HepG2 (cell line): ENCODE measurements at regions not wholly inside any gene's neighbourhood (a gene's known extent, or its start where the extent isn't known, plus 50 kb on each side); places are given as distances from the start of the nearest gene placed in this dataset.

Experiments
- ATAC-seq: fragments of 200-7000 bp; cut with Tn5 transposase; 3 replicates; pipeline ENCODE4 v1.9.1; 2020; ENCODE audit warnings: mild to moderate bottlenecking, moderate library complexity
- BruUV-seq: library from RNA; stranded (reverse); fragments of 400-500 nt; replicated peaks from 2 replicates; lab custom pipeline; 2021; lab: Mats Ljungman, UMichigan
- CTCF ChIA-PET: fragments of 300-600 bp; formaldehyde crosslinking; extraction: SDS; loops from one replicate; lab custom pipeline; 2021; ENCODE audit warnings: low total read pairs, inconsistent platforms, low intra/inter-chr PET ratio; lab: Yijun Ruan, JAX
- POLR2A ChIA-PET: fragments of 350-600 bp; sonication (Branson Sonifier 250); formaldehyde crosslinking; loops from one replicate; lab custom pipeline; 2020; ENCODE audit warnings: antibody characterized with exemption, inconsistent platforms; lab: Yijun Ruan, JAX
- DNase-seq: peaks from one replicate; pipeline ENCODE4 v3.0.0-alpha.2; 2015; ENCODE audit warnings: low spot score
- FAIRE-seq: peaks from 3 replicates; lab custom pipeline; 2011; peaks lifted over from hg19 to GRCh38; lab: Jason Lieb, UNC
- H2AFZ ChIP-seq: one replicate; pipeline ENCODE4 v1.6.1; 2011; ENCODE audit warnings: low read length, inconsistent platforms
- H3K27ac ChIP-seq: fragments of 300-600 bp; 3 replicates; pipeline ENCODE4 v1.8.0; 2011; ENCODE audit warnings: mixed run types, mild to moderate bottlenecking, mixed read lengths, low read length, inconsistent platforms; ENCODE audit not compliant: insufficient read depth; ENCODE audit errors: extremely low read length
- H3K27me3 ChIP-seq, 2 experiments: fragments of 200-600 bp in 1 of 2; 2 replicates in 1 of 2; 3 replicates in 1 of 2; pipeline versions ENCODE4 v1.6.0 to v1.8.0; 2011; ENCODE audit warnings: low read length in 2 of 2, mild to moderate bottlenecking in 2 of 2, moderate library complexity in 2 of 2, inconsistent platforms in 1 of 2; ENCODE audit not compliant: insufficient read depth in 2 of 2, control insufficient read depth in 1 of 2
- H3K36me3 ChIP-seq, 2 experiments: fragments of 200-600 bp in 1 of 2; replicated peaks in 1 of 2; 2 replicates in 1 of 2; 3 replicates in 1 of 2; pipeline versions ENCODE4 v1.5.1 to v1.8.0; 2011; ENCODE audit warnings: low read length in 2 of 2, inconsistent platforms in 1 of 2; ENCODE audit not compliant: insufficient read depth in 2 of 2, control insufficient read depth in 1 of 2
- H3K4me1 ChIP-seq: 2 replicates; pipeline ENCODE4 v1.5.1; 2012; ENCODE audit warnings: low read length, inconsistent platforms; ENCODE audit not compliant: insufficient read depth
- H3K4me2 ChIP-seq: 2 replicates; pipeline ENCODE4 v1.6.0; 2011; ENCODE audit warnings: low read depth, low read length, inconsistent platforms
- H3K4me3 ChIP-seq, 3 experiments: fragments of 200-600 bp in 1 of 3; sonication (generic), shearing (Covaris generic) in 1 of 3; replicated peaks in 1 of 3; 2 replicates each; pipeline ENCODE4 v1.5.1; 2011 to 2016; ENCODE audit warnings: low read length in 3 of 3, inconsistent platforms in 2 of 3, low read depth in 2 of 3, mild to moderate bottlenecking in 2 of 3, control low read depth in 1 of 3, mixed read lengths in 1 of 3; ENCODE audit not compliant: insufficient read depth in 1 of 3
- H3K79me2 ChIP-seq: one replicate; pipeline ENCODE4 v1.6.1; 2011; ENCODE audit warnings: low read length, inconsistent platforms; ENCODE audit not compliant: insufficient read depth
- H3K9ac ChIP-seq: 2 replicates; pipeline ENCODE4 v1.6.0; 2011; ENCODE audit warnings: mild to moderate bottlenecking, low read depth, low read length, inconsistent platforms; ENCODE audit not compliant: insufficient read depth
- H3K9me3 ChIP-seq: 2 replicates; pipeline ENCODE4 v1.5.1; 2012; ENCODE audit warnings: mild to moderate bottlenecking, low read length
- H4K20me1 ChIP-seq: 2 replicates; pipeline ENCODE4 v1.6.0; 2011; ENCODE audit warnings: inconsistent platforms, mild to moderate bottlenecking, low read length, moderate library complexity; ENCODE audit not compliant: insufficient read depth
- BRD4 ChIP-seq: sonication (generic); formaldehyde crosslinking; IDR thresholded peaks from 2 replicates; pipeline ENCODE4 v1.4.0; 2020; ENCODE audit warnings: missing genetic modification reagents
- HIVEP1 ChIP-seq: sonication (generic); formaldehyde crosslinking; IDR thresholded peaks from 2 replicates; pipeline ENCODE4 v1.4.0; 2020; ENCODE audit warnings: mild to moderate bottlenecking, missing genetic modification reagents
- JARID2 ChIP-seq: sonication (generic); formaldehyde crosslinking; IDR thresholded peaks from 2 replicates; pipeline ENCODE4 v1.8.1; 2023; ENCODE audit warnings: missing genetic modification reagents, inconsistent platforms; ENCODE audit not compliant: insufficient replicate concordance
- KLF12 ChIP-seq: sonication (generic); formaldehyde crosslinking; IDR thresholded peaks from 2 replicates; pipeline ENCODE4 v1.4.0; 2020; ENCODE audit warnings: missing genetic modification reagents, borderline replicate concordance
- LRRFIP1 ChIP-seq: sonication (generic); formaldehyde crosslinking; conservative IDR thresholded peaks from 2 replicates; pipeline ENCODE4 v1.4.0; 2020; ENCODE audit warnings: missing genetic modification reagents
- MLLT10 ChIP-seq: sonication (generic); formaldehyde crosslinking; IDR thresholded peaks from 2 replicates; pipeline ENCODE4 v1.4.0; 2020; ENCODE audit warnings: missing genetic modification reagents
- NCOA5 ChIP-seq: sonication (generic); formaldehyde crosslinking; IDR thresholded peaks from 2 replicates; pipeline ENCODE4 v1.4.0; 2020; ENCODE audit warnings: missing genetic modification reagents
- NFATC3 ChIP-seq: sonication (generic); formaldehyde crosslinking; IDR thresholded peaks from 2 replicates; pipeline ENCODE4 v1.5.1; 2020; ENCODE audit warnings: mild to moderate bottlenecking, missing genetic modification reagents
- NFYC ChIP-seq: IDR thresholded peaks from 2 replicates; pipeline ENCODE4 v1.6.1; 2016; ENCODE audit warnings: missing genetic modification reagents, missing compliant biosample characterization
- NR0B2 ChIP-seq: sonication (generic); formaldehyde crosslinking; IDR thresholded peaks from 2 replicates; pipeline ENCODE4 v1.4.0; 2020; ENCODE audit warnings: mild to moderate bottlenecking, missing genetic modification reagents
- ONECUT2 ChIP-seq: sonication (generic); formaldehyde crosslinking; IDR thresholded peaks from 2 replicates; pipeline ENCODE4 v1.4.0; 2020; ENCODE audit warnings: missing genetic modification reagents
- ZBTB1 ChIP-seq: sonication (generic); formaldehyde crosslinking; IDR thresholded peaks from 2 replicates; pipeline ENCODE4 v1.4.0; 2020; ENCODE audit warnings: missing genetic modification reagents, borderline replicate concordance
- ZBTB20 ChIP-seq: sonication (generic); formaldehyde crosslinking; IDR thresholded peaks from 2 replicates; pipeline ENCODE4 v1.8.1; 2023; ENCODE audit warnings: missing genetic modification reagents, low read depth, mild to moderate bottlenecking, borderline replicate concordance
- ZNF264 ChIP-seq: sonication (generic); formaldehyde crosslinking; IDR thresholded peaks from 2 replicates; pipeline ENCODE4 v1.4.0; 2020; ENCODE audit warnings: missing genetic modification reagents
- ZNF414 ChIP-seq: sonication (generic); formaldehyde crosslinking; IDR thresholded peaks from 2 replicates; pipeline ENCODE4 v1.5.0; 2020; ENCODE audit warnings: missing genetic modification reagents
- ZNF513 ChIP-seq: sonication (generic); formaldehyde crosslinking; conservative IDR thresholded peaks from 2 replicates; pipeline ENCODE4 v1.5.0; 2020; ENCODE audit warnings: missing genetic modification reagents
- ZNF7 ChIP-seq: IDR thresholded peaks from 2 replicates; pipeline ENCODE4 v1.6.1; 2016; ENCODE audit warnings: missing biosample characterization, missing genetic modification reagents
- ZNF816 ChIP-seq: sonication (generic); formaldehyde crosslinking; IDR thresholded peaks from 2 replicates; pipeline ENCODE4 v1.8.0; 2022; ENCODE audit warnings: missing genetic modification reagents, mild to moderate bottlenecking, borderline replicate concordance
- WGBS: methylation state at CpG from one replicate; pipeline ENCODE4 v1.1.6; 2017; ENCODE audit warnings: low lambda C conversion rate; 5-methylcytosine and 5-hydroxymethylcytosine counted together
- in situ Hi-C: cut with HindIII; loops from 2 replicates; pipeline ENCODE4 v1.10.0; 2017; ENCODE audit warnings: low pct_unique_long_range_greater_than_20kb; ENCODE audit not compliant: extremely low pct_ligation_motif_present
- intact Hi-C: fragments of 100-400 bp; cut with micrococcal nuclease; formaldehyde crosslinking; loops from one replicate; pipeline ENCODE4 v1.10.0; 2022; ENCODE audit not compliant: unreplicated experiment

GRCh38 chr10:2351566-2351965 lies 614.2 kb upstream of the ADARB2 start (continued):
- TF ChIP-seq ZNF414 (CRISPR knock-in tag) (no peak), HIVEP1 (CRISPR knock-in tag) (no peak), ZNF7 (CRISPR knock-in tag) (no peak), ZNF264 (CRISPR knock-in tag) (no peak), LRRFIP1 (CRISPR knock-in tag) (no peak), NR0B2 (no peak), JARID2 (CRISPR knock-in tag) (no peak)

- no peaks in the 10 kb centered on the region for H3K79me2 ChIP-seq
- no peak for FAIRE-seq
- CTCF ChIA-PET, result no interaction called here
- H3K9me3 ChIP-seq, result no peaks in the 10 kb centered on the region
- no peak overlapping the region for H3K27ac ChIP-seq
- H3K4me1 ChIP-seq, result no peaks in the 10 kb centered on the region
- no peaks in the 10 kb centered on the region for H3K27me3 ChIP-seq
- no peaks in the 10 kb centered on the region for H4K20me1 ChIP-seq
- 21% methylated on average over 3 of the region's 3 CpGs for WGBS
- POLR2A ChIA-PET, result no interaction called here
- no peak for DNase-seq
- no peak overlapping the region for H3K9ac ChIP-seq
- no peak overlapping the region for H3K4me2 ChIP-seq
- H3K36me3 ChIP-seq, result no peaks in the 10 kb centered on the region
- TF ChIP-seq ZBTB20 (CRISPR knock-in tag) (no peak), NCOA5 (CRISPR knock-in tag) (no peak), NFYC (CRISPR knock-in tag) (no peak), NFATC3 (CRISPR knock-in tag) (no peak), MLLT10 (CRISPR knock-in tag) (no peak), ZNF513 (CRISPR knock-in tag) (no peak), BRD4 (CRISPR knock-in tag) (no peak), ZNF816 (no peak), ONECUT2 (CRISPR knock-in tag) (no peak), KLF12 (CRISPR knock-in tag) (no peak), ZBTB1 (CRISPR knock-in tag) (no peak)
- TF ChIP-seq, all 625 proteins: peak for 0
- intact Hi-C loops, result loop anchor here (5.0 kb wide), 1 partner anchor 965 kb away; no protein-coding TSS in a partner anchor
- no TSS peak for BruUV-seq
- no peak for ATAC-seq
- H2AFZ ChIP-seq, result no peak overlapping the region
- in situ Hi-C loops, result no loop called here
- no peak overlapping the region for H3K4me3 ChIP-seq
Measured at GRCh38 chr10:2342206-2342605, 604.9 kb upstream of the ADARB2 start.
